Dedifferentiated amniotic fluid mesenchymal stem cell (primary cell): ENCODE measurements at regions not wholly inside any gene's neighbourhood (a gene's known extent, or its start where the extent isn't known, plus 50 kb on each side); places are given as distances from the start of the nearest gene placed in this dataset.
A peak's percentile ranks its signal among the peaks of the same experiment; 100 is the strongest.

Experiments
- DNase-seq: peaks from one replicate; pipeline ENCODE4 v3.0.0-alpha.2; 2016; ENCODE audit errors: extremely low spot score

GRCh38 chr3:194769020-194769643, 83.4 kb downstream of the FAM43A start:
- peak; percentile 97 for DNase-seq

GRCh38 chr3:194772241-194773000, 86.7 kb downstream of the FAM43A start:
- no peak for DNase-seq

- DNase-seq, result no peak
These were observed 87.5 kb downstream of the FAM43A start for GRCh38 chr3:194773216-194773615.

- no peak for DNase-seq
These were observed 88.2 kb downstream of the FAM43A start for GRCh38 chr3:194773771-194774455.

DNA sequence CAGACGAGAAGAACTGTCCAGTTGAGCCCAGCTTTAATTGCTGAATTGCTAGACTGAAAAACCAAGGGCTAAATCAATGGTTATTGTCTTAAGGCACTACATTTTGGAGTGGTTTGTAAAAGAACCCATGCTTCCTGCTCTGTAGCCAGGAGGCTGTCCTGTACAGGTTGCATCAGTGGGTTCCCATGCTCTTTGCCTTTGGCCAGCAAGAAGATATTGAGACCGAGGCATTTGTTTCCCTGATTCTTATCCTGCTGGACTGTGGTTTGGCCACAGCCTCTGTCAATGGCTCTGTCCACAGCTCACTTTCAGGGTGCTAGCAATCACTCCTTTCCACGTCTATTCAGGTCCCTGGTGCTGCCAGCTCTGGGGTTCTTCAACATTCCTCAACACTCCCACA, 89.6 kb downstream of the FAM43A start:
- DNase-seq, result no peak

DNA sequence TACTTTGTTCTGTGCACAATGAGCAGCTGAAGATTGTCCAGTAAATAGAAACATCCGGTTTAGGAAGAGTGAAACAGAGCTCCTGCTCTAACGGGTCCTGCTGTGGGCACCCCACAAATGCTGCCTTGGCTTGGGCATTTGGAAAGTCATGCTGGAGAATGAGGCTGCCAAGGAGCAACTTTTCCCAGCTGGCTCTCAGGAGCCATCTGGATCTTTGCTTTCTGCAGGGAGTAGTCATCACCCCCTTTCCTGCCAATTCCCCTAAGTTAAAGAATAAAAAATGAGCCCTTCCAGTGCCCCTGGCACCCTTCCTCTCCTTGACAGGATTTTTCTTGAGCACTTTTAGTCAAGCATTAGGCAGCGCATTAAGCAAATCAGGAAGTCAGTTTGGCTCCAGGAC, 90.0 kb downstream of the FAM43A start:
- no peak for DNase-seq

DNA sequence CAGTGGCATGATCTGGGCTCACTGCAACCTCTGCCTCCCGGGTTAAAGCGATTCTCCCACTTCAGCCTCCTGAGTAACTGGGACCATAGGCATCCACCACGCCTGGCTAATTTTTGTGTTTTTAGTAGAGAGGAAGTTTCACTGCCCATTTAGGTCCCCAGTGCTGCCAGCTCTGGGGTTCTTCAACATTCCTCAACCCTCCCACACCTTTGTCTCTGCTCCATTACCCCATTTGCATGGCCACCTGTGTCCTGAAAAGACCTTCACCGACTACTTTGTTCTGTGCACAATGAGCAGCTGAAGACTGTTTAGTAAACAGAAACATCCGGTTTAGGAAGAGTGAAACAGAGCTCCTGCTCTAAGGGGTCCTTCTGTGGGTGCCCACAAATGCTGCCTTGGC, 92.0 kb downstream of the FAM43A start:
- no peak for DNase-seq

DNA sequence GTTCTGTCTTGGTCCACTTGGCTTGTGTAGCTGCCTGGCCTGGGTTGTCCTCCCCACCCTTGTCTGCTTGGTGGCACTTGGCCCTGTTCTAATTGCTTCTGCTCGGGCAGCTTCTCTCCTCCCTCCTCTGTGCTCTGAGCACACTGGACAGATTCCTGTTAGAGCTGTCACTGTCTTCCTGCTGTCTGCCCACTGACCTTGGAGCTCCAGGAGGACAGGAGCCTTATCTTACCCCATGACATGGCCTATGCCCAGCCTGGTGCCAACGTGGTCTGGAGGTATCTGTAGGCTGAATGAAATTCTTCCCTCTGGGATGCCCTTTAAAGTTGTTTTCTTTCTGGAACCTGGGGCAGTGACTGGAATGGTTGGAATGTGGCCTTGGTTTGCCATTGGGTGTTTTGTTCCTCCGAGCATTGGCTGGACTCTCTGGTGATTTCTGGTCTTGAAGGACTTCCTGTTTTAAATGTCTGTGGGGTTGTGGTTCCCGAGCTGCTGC, 94.1 kb downstream of the FAM43A start:
- no peak for DNase-seq

- DNase-seq, result no peak
These were observed 95.0 kb downstream of the FAM43A start for GRCh38 chr3:194780706-194781105.

GRCh38 chr3:194781617-194782016, 95.9 kb downstream of the FAM43A start:
- no peak for DNase-seq

- peak; percentile 58 for DNase-seq
These were observed 97.2 kb downstream of the FAM43A start for GRCh38 chr3:194782698-194783404.

- DNase-seq, result no peak
These were observed 98.7 kb downstream of the FAM43A start for GRCh38 chr3:194784361-194784760.

DNA sequence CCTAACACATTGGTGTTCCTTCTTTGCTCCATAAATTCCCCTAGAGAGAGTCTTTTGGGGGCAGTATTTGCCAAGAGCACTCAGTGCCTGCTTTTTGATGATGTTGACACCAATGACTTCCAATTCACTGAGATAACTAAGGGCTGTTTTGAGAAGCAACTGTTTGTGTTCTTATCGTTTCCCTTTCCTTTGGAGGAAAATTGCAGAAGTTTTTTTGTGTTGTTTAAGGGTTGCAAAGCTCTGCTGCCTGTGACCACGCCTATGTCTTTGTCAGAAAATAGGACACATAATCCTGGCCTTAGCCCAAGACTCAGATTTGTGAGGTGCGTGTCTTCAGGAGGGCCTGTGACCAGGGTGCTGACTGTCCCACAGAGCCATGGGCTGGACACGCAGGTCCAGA, 99.6 kb downstream of the FAM43A start:
- DNase-seq, result no peak

GRCh38 chr3:194787072-194787471, 101.4 kb downstream of the FAM43A start:
- no peak for DNase-seq

DNA sequence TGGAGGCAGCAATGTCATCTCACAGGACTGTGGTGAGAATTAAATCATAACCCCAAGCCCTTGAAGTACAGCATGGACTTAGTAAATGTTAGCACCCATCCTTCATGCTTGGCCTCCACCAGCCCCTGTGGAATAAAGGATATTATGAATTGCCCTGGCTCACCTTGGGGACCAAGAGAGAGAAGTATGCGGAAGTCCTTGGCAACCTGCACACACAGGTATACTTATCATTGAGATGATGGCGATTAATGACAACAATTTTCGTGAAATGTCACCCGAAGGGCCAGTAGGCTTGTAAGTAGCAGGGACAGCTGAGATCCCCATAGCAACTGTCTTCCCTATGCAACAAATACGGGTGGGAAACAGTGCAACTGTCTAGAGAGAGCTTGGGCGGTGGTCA, 102.0 kb downstream of the FAM43A start:
- DNase-seq, result no peak

GRCh38 chr3:194792368-194792767, 106.7 kb downstream of the FAM43A start:
- DNase-seq, result no peak

DNA sequence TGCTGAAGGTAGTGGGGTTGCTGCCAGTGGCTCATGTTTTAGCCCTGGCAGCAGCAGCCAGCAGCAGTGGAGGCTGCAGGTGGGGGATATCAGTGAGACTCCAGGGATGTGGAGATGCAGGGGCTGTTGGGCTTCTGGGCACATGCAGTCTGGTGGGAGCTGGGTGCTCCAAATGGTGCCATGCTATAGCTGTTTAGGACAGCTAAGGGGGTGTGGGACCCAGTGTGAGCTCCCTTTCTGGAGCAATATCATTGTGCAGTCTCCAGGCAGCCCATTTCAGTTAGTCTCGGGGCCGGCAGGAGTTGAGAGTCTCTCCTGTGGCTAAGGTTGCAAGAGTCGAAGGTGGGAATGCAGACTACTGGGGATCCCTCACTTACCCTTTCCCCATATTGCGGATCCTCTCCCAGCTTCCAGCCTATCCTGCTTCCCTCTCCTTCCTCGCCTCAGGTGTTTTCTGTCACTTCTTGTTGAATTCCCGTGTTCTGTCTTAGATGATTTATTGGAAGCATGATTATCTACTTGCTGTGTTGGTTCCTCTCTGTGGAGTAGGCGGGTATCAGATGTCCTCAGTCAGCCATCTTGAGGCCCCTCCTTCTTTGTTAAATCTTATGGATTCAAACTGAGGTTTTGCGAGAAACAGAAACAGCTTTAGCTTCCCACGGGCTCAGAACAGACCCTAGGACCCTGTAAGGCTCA, 112.0 kb downstream of the FAM43A start:
- DNase-seq, result no peak

GRCh38 chr3:194798486-194798885, 112.8 kb downstream of the FAM43A start:
- no peak for DNase-seq

DNA sequence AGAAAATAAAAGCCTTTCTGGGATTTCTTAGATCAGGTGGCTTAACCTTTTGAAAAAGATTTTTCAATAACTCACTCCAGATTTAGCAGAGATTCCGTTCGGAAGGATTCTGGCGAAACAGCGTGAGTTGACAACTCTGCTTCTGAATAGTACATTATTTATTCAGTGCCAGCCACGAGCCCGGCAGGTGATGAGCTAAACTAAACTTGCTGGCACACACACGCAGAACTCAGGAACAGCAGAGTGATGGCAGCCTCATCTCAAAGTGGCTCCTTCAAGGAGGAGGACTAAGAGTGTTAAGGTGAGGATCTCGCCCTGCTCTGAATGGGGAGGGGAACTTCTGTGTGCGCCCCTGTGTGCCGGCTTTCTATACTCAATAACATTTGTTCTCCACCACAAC, 114.3 kb downstream of the FAM43A start:
- no peak for DNase-seq

GRCh38 chr3:194801461-194802432, 116.1 kb downstream of the FAM43A start:
- DNase-seq, result no peak
